Common myeloid progenitor, CD34-positive (primary cell): ENCODE measurements at regions not wholly inside any gene's neighbourhood (a gene's known extent, or its start where the extent isn't known, plus 50 kb on each side); places are given as distances from the start of the nearest gene placed in this dataset.
"Not testable (repeated sequence)": the region's sequence is repeated elsewhere in the genome, so short reads cannot be mapped to it uniquely, and the experiment has no call there.

Experiments used
- CTCF ChIA-PET: fragments of 350-600 bp; sonication (Branson Sonifier 250); formaldehyde crosslinking; loops from one replicate; lab custom pipeline; 2021; ENCODE audit warnings: antibody characterized with exemption; lab: Charles Lee
- POLR2A ChIA-PET: fragments of 350-600 bp; sonication (Branson Sonifier 250); formaldehyde crosslinking; loops from one replicate; lab custom pipeline; 2021; ENCODE audit warnings: antibody characterized with exemption; lab: Charles Lee
- DNase-seq, 3 donors: peaks; one replicate each; pipeline versions ENCODE4 v3.0.0 to v3.0.0-alpha.2; 2013
- H3K27ac ChIP-seq, 2 experiments: 1 replicate in 1 of 2; 2 replicates in 1 of 2; pipeline ENCODE4 v1.7.0; 2013; ENCODE audit warnings: inconsistent platforms in 2 of 2, low read length in 2 of 2, mild to moderate bottlenecking in 2 of 2, low read depth in 1 of 2, moderate library complexity in 1 of 2; ENCODE audit not compliant: severe bottlenecking in 2 of 2, insufficient read depth in 1 of 2, poor library complexity in 1 of 2
- H3K27me3 ChIP-seq, 5 experiments: replicated peaks in 2 of 5; 1 replicate in 3 of 5; 2 replicates in 2 of 5; pipeline versions ENCODE4 v1.6.1 to v1.7.0; 2013; ENCODE audit warnings: low read length in 4 of 5, mild to moderate bottlenecking in 2 of 5, moderate library complexity in 2 of 5, inconsistent platforms in 1 of 5; ENCODE audit not compliant: insufficient read depth in 5 of 5, control insufficient read depth in 4 of 5
- H3K36me3 ChIP-seq, 4 experiments: 1 replicate in 2 of 4; 2 replicates in 2 of 4; pipeline versions ENCODE4 v1.6.1 to v1.7.0; 2013; ENCODE audit warnings: low read length in 3 of 4, control low read depth in 1 of 4, mild to moderate bottlenecking in 1 of 4; ENCODE audit not compliant: control insufficient read depth in 4 of 4, insufficient read depth in 4 of 4
- H3K4me1 ChIP-seq, 4 experiments: 1 replicate in 3 of 4; 2 replicates in 1 of 4; pipeline versions ENCODE4 v1.6.1 to v1.7.1; 2013; ENCODE audit warnings: low read length in 3 of 4, mild to moderate bottlenecking in 3 of 4, control low read depth in 1 of 4, inconsistent platforms in 1 of 4, moderate library complexity in 1 of 4; ENCODE audit not compliant: control insufficient read depth in 4 of 4, insufficient read depth in 4 of 4; ENCODE audit errors: control extremely low read depth in 1 of 4
- H3K4me3 ChIP-seq, 7 experiments: 1 replicate in 4 of 7; 2 replicates in 3 of 7; pipeline versions ENCODE4 v1.5.1 to v1.7.0; 2013; ENCODE audit warnings: mild to moderate bottlenecking in 7 of 7, low read length in 6 of 7, moderate library complexity in 6 of 7, inconsistent platforms in 2 of 7, low read depth in 2 of 7, control low read depth in 1 of 7; ENCODE audit not compliant: insufficient read depth in 4 of 7, control insufficient read depth in 1 of 7; ENCODE audit errors: extremely low read depth in 1 of 7
- H3K9me3 ChIP-seq, 5 experiments: 1 replicate in 4 of 5; 2 replicates in 1 of 5; pipeline versions ENCODE4 v1.6.1 to v1.7.1; 2013; ENCODE audit warnings: low read length in 4 of 5, mild to moderate bottlenecking in 2 of 5, inconsistent platforms in 1 of 5, low read depth in 1 of 5, moderate library complexity in 1 of 5; ENCODE audit not compliant: control insufficient read depth in 4 of 5, insufficient read depth in 2 of 5; ENCODE audit errors: control extremely low read depth in 1 of 5
- WGBS: methylation state at CpG from one replicate; pipeline ENCODE4 v1.1.5; 2013; ENCODE audit not compliant: insufficient coverage; 5-methylcytosine and 5-hydroxymethylcytosine counted together

DNA sequence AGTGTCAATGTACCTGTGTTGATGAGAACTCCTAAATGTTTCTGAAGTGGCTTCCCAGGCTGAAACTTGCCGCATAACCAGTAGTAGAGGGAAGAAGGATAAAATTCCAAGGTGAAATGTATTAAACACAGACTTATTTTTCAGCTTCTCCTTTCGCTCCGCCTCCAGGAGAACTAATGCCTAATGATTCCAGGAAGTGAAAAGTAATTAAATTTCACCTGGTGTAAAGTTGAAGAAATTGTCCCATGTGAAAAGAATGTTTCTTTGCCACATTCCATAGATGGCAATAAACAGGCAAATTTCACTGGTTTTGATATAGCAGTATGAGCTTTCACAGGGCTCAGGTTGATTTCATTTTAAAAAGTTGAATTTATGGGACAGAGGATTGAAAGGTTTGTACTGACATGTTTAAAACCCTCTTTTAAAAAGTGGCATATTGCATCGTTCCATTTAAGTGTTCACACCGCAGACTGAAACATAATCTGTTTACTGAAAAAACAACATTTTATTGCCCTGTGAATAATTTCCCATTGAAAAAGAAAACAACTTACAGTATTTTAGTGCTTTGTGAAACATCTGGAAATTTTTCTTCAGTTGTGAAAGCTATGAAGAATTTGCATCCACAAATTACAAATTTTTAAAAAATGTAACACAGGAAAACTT, 453.4 kb upstream of the NFE2L3 start:
- H3K9me3 ChIP-seq = peaks cover 0 to 3% (median 0%) of the 10 kb centered on the region in 5 experiments
- no peak overlapping the region for H3K4me3 ChIP-seq
- H3K27ac ChIP-seq = no peak overlapping the region
- no peaks in the 10 kb centered on the region for H3K36me3 ChIP-seq
- no peak for DNase-seq
- ChIA-PET POLR2A (no interaction called here), CTCF (interaction anchor here (0.6 kb wide), 1 partner anchor 714 kb away, joined by 3 read pairs; no protein-coding TSS in a partner anchor)
- H3K27me3 ChIP-seq = no peaks in the 10 kb centered on the region
- WGBS = no CpG with 5 or more reads among the region's 5 CpGs
- no peaks in the 10 kb centered on the region for H3K4me1 ChIP-seq

DNA sequence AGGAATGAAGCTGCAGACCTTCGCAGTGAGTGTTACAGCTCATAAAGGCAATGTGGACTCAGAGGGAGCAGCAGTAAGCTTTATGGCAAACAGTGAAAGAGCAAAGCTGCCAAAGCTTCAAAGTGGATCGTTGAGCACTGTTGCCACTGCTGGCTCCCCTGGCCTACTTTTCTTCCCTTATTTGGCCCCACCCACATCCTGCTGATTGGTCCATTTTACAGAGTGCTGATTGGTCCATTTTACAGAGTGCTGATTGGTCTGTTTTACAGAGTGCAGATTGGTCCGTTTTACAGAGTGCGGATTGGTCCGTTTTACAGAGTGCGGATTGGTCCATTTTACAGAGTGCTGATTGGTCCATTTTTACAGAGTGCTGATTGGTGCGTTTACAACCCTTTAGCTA, 451.9 kb upstream of the NFE2L3 start:
- CTCF ChIA-PET = not testable (repeated sequence)
- 98% methylated on average over 6 of the region's 7 CpGs for WGBS

DNA sequence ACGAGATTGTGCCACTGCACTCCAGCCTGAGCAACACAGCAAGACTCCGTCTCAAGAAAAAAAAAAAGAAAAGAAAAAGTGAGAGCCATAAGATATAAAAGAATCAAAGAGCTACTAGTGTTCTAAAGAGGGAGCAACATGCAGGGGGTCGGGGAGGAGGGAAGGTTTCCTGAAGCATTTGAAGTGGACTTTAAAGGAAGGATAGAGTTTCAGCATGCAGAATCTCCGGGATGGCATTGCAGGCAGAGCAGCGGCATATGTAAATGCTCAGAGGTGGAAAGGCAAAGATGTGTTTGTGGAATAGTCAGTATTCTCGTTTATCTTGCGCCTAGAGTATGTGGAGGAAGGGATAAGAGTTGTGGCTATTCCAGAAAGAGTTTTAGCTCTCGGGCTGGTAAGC, 447.6 kb upstream of the NFE2L3 start:
- peaks cover 0 to 6% (median 0%) of the 10 kb centered on the region in 5 experiments for H3K9me3 ChIP-seq
- DNase-seq = no peak
- H3K4me1 ChIP-seq = no peaks in the 10 kb centered on the region
- H3K27me3 ChIP-seq = no peaks in the 10 kb centered on the region
- WGBS = 96% methylated on average over 8 of the region's 8 CpGs
- H3K36me3 ChIP-seq = no peaks in the 10 kb centered on the region
- CTCF ChIA-PET = no interaction called here
- H3K4me3 ChIP-seq = no peak overlapping the region
- POLR2A ChIA-PET = no interaction called here
- no peak overlapping the region for H3K27ac ChIP-seq

More for the DNA sequence above, 451.9 kb upstream of the NFE2L3 start:
- H3K4me3 ChIP-seq, DNase-seq, H3K36me3 ChIP-seq, POLR2A ChIA-PET, H3K27ac ChIP-seq, H3K9me3 ChIP-seq, H3K27me3 ChIP-seq, H3K4me1 ChIP-seq: not testable (repeated sequence)

DNA sequence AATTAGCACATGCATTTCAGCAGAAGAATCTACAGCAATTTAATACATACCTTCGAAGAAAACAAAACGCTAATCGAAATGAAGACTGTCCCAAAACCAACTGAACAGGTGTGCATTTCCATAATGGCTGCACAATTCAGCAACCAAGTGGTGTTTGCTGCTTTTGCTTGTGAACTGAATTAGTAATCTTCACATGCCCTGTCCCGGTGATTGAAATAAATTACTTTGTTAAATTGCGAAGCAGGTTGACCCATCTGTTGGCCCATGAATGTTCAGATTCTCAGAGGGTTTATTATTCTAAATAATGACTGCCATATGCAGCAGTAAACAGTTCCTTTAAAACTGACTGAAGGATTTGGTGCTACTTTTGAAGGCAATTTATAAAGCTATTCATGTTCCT, 445.2 kb upstream of the NFE2L3 start:
- ChIA-PET CTCF (no interaction called here), POLR2A (no interaction called here)
- WGBS = 94% methylated on average over 4 of the region's 5 CpGs
- H3K27ac ChIP-seq = no peak overlapping the region
- no peak overlapping the region for H3K4me3 ChIP-seq
- no peaks in the 10 kb centered on the region for H3K36me3 ChIP-seq
- H3K4me1 ChIP-seq = no peaks in the 10 kb centered on the region
- DNase-seq = no peak
- H3K27me3 ChIP-seq = no peaks in the 10 kb centered on the region
- H3K9me3 ChIP-seq = peaks cover 0 to 6% (median 0%) of the 10 kb centered on the region in 5 experiments

DNA sequence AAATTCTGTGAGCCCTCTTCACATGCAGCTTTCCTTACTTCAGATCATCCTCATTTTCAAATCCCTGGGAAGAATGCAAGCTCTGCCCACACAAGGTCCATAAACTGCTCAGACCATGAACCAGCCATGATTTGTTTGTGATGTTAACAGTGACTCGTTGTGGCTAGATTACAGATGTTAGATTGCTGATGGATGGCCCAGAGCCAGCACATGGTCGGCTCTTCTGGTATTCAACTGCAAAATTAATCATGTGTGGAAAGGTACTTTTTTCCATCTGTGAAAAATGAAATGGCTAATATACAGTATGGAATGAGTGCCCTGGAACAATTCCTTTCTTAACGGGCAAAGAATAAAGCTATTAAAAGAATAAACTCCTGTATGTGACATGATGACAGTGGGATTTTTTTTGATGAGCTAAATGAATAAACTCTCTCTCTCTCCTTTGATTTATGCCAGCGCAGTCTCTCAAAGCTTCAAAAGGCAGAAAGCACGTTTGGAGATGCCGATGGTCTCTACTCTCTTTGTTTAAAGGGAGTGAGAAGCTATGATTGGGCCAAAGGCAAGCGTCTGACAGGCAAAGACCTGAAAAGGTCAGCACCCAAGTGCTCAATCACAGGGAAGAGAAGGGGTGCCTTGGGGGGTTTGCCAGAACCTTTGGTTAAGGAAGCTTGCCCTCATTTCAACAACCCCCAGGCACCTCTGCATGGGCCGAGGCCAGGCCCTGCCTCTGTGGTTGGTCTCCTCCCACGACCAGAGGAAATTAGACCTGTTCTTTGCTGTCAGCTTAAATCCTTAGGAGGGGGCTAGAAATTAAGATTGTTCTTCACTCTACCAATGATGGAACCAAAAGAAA, 444.0 kb upstream of the NFE2L3 start:
- H3K27me3 ChIP-seq = no peaks in the 10 kb centered on the region
- H3K4me3 ChIP-seq = no peak overlapping the region
- no peak overlapping the region for H3K27ac ChIP-seq
- H3K36me3 ChIP-seq = no peaks in the 10 kb centered on the region
- DNase-seq = no peak
- CTCF ChIA-PET = no interaction called here
- POLR2A ChIA-PET = no interaction called here
- H3K4me1 ChIP-seq = no peaks in the 10 kb centered on the region
- peaks cover 0 to 6% (median 0%) of the 10 kb centered on the region in 5 experiments for H3K9me3 ChIP-seq
- 83% methylated on average over 4 of the region's 9 CpGs for WGBS

DNA sequence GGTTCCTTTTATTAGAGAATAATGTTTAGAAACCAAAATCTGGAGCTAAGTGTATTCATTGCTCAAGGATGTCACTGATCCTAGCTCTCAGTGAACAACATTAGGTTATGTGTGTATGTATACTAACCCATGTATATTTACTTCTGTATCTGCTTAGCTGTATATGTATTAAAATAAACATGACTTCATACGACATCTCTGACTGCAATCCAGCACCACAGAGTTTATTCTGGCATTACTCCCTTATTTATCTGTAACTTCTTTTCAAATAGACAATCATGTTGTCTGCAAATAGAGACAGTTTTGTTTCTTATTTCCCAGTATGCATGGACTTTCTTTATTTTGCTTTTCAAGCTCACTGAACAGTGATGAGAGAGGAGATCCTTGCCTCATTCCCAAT, 441.0 kb upstream of the NFE2L3 start:
- no peak overlapping the region for H3K4me3 ChIP-seq
- ChIA-PET POLR2A (no interaction called here), CTCF (interaction anchor here (1.1 kb wide), 1 partner anchor 11 kb away, joined by 3 read pairs; no protein-coding TSS in a partner anchor)
- H3K4me1 ChIP-seq = no peaks in the 10 kb centered on the region
- H3K27me3 ChIP-seq = no peaks in the 10 kb centered on the region
- no peak for DNase-seq
- no peaks in the 10 kb centered on the region for H3K36me3 ChIP-seq
- H3K27ac ChIP-seq = no peak overlapping the region
- no CpG with 5 or more reads among the region's 1 CpG for whole genome bisulfite sequencing
- H3K9me3 ChIP-seq = peaks cover 0 to 5% (median 0%) of the 10 kb centered on the region in 5 experiments

DNA sequence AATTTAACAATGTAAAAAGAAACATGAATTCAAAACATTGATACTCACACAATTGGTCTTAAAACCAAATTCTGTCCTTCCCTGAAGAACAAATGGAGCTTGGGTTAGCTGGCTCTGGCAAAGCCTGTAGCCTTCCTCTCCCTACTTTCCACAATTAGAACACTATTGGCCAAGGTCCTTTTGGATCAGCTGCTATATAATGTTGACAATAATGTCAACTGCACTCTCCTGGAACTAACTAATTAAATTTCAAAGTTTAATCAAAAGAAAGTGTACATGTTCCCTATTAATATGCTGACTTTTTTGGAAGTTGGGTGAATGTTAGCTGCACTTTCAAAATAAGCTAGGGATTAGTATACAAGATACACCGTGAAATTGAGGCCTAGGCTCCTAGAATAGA, 440.1 kb upstream of the NFE2L3 start:
- POLR2A ChIA-PET = no interaction called here
- DNase-seq = no peak
- no peaks in the 10 kb centered on the region for H3K36me3 ChIP-seq
- no peak overlapping the region for H3K4me3 ChIP-seq
- no peaks in the 10 kb centered on the region for H3K27me3 ChIP-seq
- CTCF ChIA-PET = no interaction called here
- no peaks in the 10 kb centered on the region for H3K4me1 ChIP-seq
- H3K27ac ChIP-seq = no peak overlapping the region
- WGBS = 88% methylated on average over 1 of the region's 1 CpG
- H3K9me3 ChIP-seq = peaks cover 0 to 1% (median 0%) of the 10 kb centered on the region in 5 experiments
